KG1 (cell line): ENCODE measurements at regions not wholly inside any gene's neighbourhood (a gene's known extent, or its start where the extent isn't known, plus 50 kb on each side); places are given as distances from the start of the nearest gene placed in this dataset.
"Not testable (repeated sequence)": the region's sequence is repeated elsewhere in the genome, so short reads cannot be mapped to it uniquely, and the experiment has no call there.

Experiments used
- DNase-seq: peaks from one replicate; lab custom pipeline; 2025; lab: John Stamatoyannopoulos, UW

GRCh38 chr2:145919477-145919876, 1399.6 kb upstream of the ZEB2 start:
- no peak for DNase-seq

GRCh38 chr2:145918951-145919350, 1399.0 kb upstream of the ZEB2 start:
- DNase-seq, result no peak

- DNase-seq, result no peak
Observed at GRCh38 chr2:145916799-145917198, 1396.9 kb upstream of the ZEB2 start.

- DNase-seq, result no peak
Observed at GRCh38 chr2:145914716-145915115, 1394.8 kb upstream of the ZEB2 start.

GRCh38 chr2:145910416-145910815, 1390.5 kb upstream of the ZEB2 start:
- DNase-seq, result no peak

- DNase-seq, result no peak
Observed at GRCh38 chr2:145909766-145910165, 1389.8 kb upstream of the ZEB2 start.

- no peak for DNase-seq
Observed at GRCh38 chr2:145909175-145909755, 1389.3 kb upstream of the ZEB2 start.

GRCh38 chr2:145906354-145906753, 1386.4 kb upstream of the ZEB2 start:
- no peak for DNase-seq

- DNase-seq, result no peak
Observed at GRCh38 chr2:145905371-145905770, 1385.5 kb upstream of the ZEB2 start.

- no peak for DNase-seq
Observed at GRCh38 chr2:145897151-145897550, 1377.2 kb upstream of the ZEB2 start.

GRCh38 chr2:145887915-145888314, 1368.0 kb upstream of the ZEB2 start:
- DNase-seq, result no peak

- DNase-seq, result not testable (repeated sequence)
Observed at GRCh38 chr2:145880997-145881396, 1361.1 kb upstream of the ZEB2 start.

GRCh38 chr2:145875016-145875415, 1355.1 kb upstream of the ZEB2 start:
- DNase-seq, result no peak

- DNase-seq, result no peak
Observed at GRCh38 chr2:145874466-145874865, 1354.5 kb upstream of the ZEB2 start.

GRCh38 chr2:145864501-145864900, 1344.6 kb upstream of the ZEB2 start:
- DNase-seq, result no peak

- DNase-seq, result no peak
Observed at GRCh38 chr2:145861940-145862339, 1342.0 kb upstream of the ZEB2 start.

- no peak for DNase-seq
Observed at GRCh38 chr2:145860083-145860482, 1340.2 kb upstream of the ZEB2 start.

- DNase-seq, result no peak
Observed at GRCh38 chr2:145855142-145855541, 1335.2 kb upstream of the ZEB2 start.

- no peak for DNase-seq
Observed at GRCh38 chr2:145854039-145854755, 1334.3 kb upstream of the ZEB2 start.

- no peak for DNase-seq
Observed at GRCh38 chr2:145851730-145852129, 1331.8 kb upstream of the ZEB2 start.

GRCh38 chr2:145849466-145849865, 1329.5 kb upstream of the ZEB2 start:
- no peak for DNase-seq

GRCh38 chr2:145846982-145847381, 1327.1 kb upstream of the ZEB2 start:
- DNase-seq, result no peak

- no peak for DNase-seq
Observed at GRCh38 chr2:145845923-145846322, 1326.0 kb upstream of the ZEB2 start.
